OCI-LY3 (cell line): ENCODE measurements at regions not wholly inside any gene's neighbourhood (a gene's known extent, or its start where the extent isn't known, plus 50 kb on each side); places are given as distances from the start of the nearest gene placed in this dataset.
"Not testable (repeated sequence)": the region's sequence is repeated elsewhere in the genome, so short reads cannot be mapped to it uniquely, and the experiment has no call there.

Source experiments
- EZH2phosphoT487 ChIP-seq: fragments of 200-600 bp; shearing (Covaris generic); IDR thresholded peaks from 2 replicates; pipeline ENCODE4 v1.6.1; 2018; ENCODE audit warnings: antibody characterized with exemption, mixed run types, low read depth
- TF ChIP-seq, protein P1 (sequence below): fragments of 200-600, 300-600 bp; sonication (generic); IDR thresholded peaks from 2 replicates; pipeline ENCODE4 v1.5.1; 2014; ENCODE audit warnings: antibody characterized with exemption, low read length, low read depth

DNA sequence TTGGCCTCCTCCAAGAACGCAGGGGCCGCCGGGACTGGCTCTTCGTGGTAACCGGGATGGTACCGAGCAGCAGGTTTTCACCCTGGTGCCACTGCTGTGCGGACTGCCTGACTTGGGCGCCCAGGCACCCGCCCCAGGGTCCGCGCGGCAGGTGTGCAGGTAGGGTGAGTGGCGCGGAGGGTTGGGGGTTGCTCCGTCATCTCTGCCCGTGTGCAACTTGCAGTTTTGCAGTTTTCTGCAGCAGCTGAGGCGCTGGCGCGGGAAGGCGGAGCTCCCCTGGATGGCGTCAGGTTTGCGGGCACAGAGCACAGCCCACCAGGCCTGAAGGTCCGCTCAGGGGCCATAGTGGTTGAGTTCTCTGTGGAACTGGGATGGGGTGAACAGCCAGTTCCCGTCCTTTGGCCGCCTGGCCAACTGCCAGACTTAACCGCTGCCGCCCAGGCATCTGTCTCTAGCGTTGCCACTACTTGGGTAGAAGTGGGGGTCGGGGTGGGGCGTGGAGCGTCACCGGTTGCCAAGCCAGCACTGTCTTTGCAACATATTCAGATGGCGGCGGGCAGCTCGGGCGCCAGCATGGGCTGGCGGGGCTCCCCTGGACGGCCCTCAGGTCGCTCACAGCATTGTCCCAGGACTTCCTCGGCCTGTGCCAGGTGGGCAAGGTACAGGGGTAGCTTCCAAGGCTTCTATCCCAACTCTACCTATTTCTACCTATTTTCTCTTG, 417.2 kb downstream of the FOXD4L4 start:
- TF ChIP-seq, protein P1, sequence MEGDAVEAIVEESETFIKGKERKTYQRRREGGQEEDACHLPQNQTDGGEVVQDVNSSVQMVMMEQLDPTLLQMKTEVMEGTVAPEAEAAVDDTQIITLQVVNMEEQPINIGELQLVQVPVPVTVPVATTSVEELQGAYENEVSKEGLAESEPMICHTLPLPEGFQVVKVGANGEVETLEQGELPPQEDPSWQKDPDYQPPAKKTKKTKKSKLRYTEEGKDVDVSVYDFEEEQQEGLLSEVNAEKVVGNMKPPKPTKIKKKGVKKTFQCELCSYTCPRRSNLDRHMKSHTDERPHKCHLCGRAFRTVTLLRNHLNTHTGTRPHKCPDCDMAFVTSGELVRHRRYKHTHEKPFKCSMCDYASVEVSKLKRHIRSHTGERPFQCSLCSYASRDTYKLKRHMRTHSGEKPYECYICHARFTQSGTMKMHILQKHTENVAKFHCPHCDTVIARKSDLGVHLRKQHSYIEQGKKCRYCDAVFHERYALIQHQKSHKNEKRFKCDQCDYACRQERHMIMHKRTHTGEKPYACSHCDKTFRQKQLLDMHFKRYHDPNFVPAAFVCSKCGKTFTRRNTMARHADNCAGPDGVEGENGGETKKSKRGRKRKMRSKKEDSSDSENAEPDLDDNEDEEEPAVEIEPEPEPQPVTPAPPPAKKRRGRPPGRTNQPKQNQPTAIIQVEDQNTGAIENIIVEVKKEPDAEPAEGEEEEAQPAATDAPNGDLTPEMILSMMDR, result not testable (repeated sequence)
- not testable (repeated sequence) for TF ChIP-seq EZH2phosphoT487
